Erythroblast (primary cell): ENCODE measurements at regions not wholly inside any gene's neighbourhood (a gene's known extent, or its start where the extent isn't known, plus 50 kb on each side); places are given as distances from the start of the nearest gene placed in this dataset.

Experiments
- DNase-seq, 2 experiments: peaks; one replicate each; lab custom pipeline; 2025; lab: John Stamatoyannopoulos, UW
- GATA1 ChIP-seq: IDR thresholded peaks from 2 replicates; pipeline ENCODE4 v1.6.1; 2011; ENCODE audit warnings: low read depth, mild to moderate bottlenecking, control low read depth, low read length, moderate library complexity
- POLR2A ChIP-seq: IDR thresholded peaks from 2 replicates; pipeline ENCODE4 v1.6.1; 2011; ENCODE audit warnings: mild to moderate bottlenecking, low read length

DNA sequence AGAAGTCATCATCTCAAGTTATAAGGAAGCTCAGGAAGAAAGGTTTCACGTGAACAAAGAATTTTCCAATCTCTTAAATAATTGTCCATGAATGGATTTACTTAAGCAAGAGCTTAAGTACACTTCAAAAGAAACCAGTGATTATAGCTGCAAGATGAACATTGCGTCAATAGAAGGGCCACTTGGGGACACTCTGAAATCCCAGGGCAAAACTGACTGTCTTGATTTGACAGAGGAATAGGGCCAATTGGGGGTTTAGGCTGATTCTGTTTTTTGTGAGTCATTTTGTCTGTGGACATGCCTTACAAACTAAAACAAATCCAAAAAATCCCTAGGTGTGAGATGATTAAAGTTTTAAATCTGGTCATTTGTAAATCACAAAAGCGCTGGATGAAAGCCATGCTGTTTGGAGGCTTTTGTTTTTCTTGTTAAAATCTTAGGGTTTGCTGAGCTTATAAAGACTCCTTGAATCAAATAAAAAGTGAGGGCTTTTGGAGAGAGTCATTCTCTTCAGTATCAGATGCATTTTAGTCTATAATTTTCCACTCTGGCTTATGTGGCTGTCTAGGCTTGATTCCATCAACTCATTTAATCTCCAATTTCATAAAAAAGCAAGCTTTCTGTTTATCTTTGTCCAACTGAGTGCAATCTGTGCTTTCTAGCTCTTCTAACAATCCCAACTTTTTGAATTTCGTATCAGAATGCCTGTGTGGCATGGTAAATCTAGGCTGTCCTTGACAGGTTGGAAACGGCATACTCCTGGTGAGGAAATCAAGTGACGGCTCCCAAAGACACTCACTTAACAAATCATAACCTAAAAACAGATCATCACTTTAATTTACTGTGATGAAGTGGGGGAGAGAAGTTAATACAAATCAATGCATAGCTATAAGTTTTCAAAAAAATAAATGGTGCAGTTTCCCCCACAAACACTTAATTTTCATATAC lies 98.2 kb upstream of the SOX9 start:
- TF ChIP-seq GATA1: no peak
- TF ChIP-seq POLR2A: no peak
- DNase-seq: no peak

DNA sequence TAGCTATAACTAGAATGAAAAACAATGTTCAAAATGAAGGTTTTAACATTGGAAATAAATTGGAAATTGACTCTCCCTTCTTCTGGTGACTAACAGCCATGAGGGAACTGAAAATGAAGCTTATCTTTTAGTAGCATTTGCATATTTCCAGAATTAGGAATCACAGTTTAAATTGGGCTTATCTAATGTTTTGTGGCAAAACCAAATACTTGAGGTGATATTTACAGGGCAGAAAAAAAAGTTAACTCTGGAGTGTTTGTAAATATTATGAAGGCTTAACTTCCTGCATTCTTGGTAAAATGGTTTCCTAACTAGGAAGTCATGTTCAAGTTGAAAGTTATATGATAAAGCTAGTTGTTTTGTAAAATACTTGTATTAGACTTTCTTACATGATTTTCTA lies 96.4 kb upstream of the SOX9 start:
- TF ChIP-seq GATA1 (no peak), POLR2A (no peak)
- no peak for DNase-seq

DNA sequence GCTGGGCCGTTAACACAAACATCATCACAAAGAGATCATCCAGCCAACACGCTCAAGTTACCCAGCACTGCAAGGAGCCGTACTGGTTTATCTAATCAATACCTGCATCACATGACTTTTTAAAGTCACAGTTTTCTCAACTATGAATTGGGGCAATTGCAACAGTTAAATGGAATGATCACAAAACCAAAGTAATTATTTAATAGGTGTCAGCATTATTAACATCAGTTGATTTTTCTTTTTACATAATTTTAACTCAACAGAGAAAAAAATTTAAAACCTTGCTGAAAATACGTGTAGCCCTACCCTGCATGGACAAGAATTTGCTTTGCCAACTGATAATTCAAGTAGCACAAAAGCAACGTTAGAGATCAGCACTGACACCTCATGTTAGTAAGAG lies 95.7 kb upstream of the SOX9 start:
- no peak for TF ChIP-seq GATA1
- no peak for TF ChIP-seq POLR2A

DNA sequence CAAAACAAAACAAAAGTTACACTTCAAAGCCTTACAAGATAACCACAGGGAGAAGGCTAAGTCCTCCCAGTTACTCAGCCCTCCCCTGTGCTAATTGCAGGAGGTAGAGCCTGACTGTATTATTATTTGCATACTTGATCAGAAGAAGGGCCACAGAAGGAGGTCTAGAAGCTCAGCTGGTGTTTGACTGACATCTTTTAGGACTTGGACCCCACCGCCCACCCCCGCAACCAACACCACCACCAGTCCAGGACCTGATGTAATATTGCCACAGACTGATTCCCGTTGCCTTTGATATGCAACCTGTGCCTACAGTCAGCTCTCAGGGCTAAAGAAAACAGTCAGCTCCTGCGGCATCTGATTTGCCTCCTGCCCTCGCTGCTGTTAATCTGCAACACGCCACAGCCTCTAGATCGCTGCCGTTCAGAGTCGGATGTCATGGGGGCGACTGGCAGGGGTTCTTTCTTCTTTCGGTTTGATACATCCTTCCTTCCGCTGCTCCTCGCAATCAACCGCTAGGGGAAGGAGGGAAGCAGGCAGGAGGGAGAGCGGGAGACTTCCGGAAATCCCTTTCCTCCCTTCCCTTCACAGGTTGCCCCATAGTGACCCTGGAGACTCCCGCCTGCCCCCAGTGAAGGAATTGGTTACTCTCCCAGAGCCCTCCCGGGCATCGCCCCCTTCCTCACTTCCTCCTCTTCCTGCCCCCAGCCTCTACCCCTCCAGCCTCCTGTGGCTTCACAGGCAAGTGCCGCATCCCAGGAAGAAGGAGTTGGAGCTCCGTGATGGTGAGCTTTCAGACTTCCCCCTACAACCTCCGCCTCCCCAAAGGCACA lies 90.5 kb upstream of the SOX9 start:
- DNase-seq: no peak

More for the DNA sequence above, 95.7 kb upstream of the SOX9 start:
- no peak for DNase-seq

DNA sequence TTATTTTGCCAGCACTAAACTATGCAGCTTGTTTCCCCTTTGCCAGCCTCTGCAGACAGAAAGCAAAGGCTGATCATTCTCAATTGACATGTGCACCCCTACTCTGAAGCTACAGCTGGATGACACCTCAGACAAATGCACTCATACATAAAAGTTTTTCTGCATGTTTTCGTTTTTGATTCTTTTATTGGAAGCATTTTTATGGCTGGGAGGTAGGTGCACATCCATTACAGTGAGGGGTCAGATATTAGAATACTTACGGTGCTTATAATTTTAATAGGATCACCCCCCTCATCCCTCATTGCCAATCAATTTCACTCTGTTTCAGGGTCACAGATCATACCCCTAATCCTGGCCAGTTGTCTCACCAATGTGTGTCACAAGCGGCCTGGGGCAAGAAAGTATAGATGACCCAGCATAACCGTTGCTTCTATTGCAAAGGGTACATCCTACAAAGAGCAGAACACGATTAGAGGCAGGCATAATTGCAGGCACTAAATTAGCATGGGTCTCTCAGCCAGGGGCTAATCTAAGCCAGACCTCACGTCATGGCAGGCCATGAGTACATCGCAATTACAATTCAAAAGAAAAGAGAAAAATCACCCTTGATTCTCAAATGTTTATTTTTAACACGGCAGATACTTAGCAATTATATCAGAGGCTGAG lies 89.5 kb upstream of the SOX9 start:
- DNase-seq: no peak
- TF ChIP-seq GATA1 (no peak), POLR2A (no peak)

More for the DNA sequence above, 90.5 kb upstream of the SOX9 start:
- no peak for TF ChIP-seq GATA1
- TF ChIP-seq POLR2A: no peak

DNA sequence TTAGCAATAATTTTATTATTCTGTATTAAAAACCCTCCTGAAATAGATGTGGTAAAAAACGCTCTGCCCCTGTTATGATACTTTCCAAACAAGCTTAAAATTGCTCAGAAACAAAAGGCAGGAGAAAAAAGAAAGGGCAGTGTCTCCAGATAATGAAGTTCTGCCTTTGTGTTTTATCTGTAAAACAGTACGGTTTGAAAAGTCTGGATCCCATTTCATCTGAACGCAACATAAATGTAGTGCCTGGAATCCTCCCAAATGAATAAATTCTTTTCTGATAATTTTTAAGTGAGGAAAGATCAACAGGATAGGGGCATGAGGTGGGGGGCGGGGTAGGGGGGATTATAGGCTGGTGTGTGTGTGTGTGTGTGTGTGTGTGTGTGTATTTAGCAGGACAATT lies 87.5 kb upstream of the SOX9 start:
- TF ChIP-seq GATA1 (no peak), POLR2A (no peak)
- DNase-seq: no peak

DNA sequence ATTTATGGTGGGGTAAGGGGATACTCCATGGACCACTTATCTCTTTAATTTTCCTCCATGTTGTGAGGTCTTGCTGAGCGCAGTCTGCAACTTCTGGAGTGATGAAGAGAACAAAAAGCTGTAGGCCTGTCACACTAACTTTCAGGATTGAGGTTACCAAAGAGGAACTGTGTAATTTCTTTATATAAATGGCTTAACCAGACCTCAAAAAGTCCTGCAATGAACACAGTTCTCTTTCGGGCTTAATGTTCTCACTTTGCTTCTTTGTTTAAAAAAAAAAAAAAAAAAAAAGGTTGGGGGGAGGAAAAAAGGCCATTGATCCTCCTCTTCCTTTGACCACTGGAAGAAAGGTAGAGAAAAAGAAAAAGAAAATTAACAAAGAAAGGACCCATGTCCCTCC lies 86.8 kb upstream of the SOX9 start:
- no peak for DNase-seq
- no peak for TF ChIP-seq POLR2A
- no peak for TF ChIP-seq GATA1

DNA sequence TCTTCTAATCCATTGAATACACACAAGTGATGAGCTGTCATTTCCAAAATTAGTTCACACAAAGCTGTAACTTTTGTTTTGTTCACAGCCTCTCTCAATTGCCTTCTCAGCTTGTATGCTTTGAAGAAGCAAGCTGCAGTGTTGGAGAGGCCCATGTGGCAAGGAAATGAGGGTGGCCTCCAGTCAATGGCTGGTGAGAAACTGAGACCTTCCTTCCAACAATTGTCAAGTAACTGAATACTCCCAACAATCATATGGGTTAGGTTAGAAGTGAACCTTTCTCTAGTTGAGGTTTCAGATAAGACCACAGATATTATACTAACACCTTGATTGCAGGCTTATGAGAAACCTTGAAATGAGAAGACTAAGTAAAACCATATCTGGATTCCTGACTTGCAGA lies 82.4 kb upstream of the SOX9 start:
- no peak for DNase-seq
- TF ChIP-seq POLR2A (no peak), GATA1 (no peak)

DNA sequence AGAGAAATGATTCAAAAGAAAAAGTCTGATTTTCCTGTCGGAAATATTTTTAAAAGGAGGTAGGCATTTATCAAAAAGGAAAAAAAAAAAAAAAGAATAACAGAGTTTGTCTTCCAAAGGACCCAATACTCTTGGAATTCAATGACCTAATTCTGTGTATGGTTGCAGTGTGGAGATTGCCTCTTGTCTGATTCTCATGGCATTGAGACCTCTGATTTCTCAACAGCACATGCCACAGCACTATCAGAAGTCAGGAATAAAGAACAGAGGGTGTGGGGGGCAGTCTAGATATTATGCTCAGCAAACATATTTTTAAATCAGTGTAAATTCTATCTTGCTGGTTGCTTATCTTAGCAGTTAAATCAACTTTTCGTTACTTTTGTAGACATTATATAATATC lies 81.3 kb upstream of the SOX9 start:
- no peak for DNase-seq
- TF ChIP-seq POLR2A (no peak), GATA1 (no peak)

DNA sequence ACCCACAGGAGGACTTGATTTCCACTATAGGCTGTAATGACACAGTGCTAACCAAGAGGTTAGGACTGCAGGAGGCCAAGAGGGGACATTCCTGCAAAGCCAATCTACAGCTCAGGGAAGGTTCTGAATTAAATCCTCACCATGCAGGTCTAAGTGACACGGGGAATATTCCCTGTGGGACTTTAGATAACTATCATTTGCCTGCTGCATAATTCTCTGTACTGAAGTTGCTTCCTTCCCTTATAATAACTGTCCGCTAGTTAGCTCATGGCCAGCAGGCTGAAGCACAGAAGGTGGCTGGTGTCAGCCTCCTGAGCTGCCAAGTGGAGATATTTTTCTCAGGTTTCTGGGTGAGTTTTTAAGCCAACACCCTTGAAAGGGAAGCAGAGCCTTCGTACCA lies 74.6 kb upstream of the SOX9 start:
- TF ChIP-seq POLR2A (no peak), GATA1 (no peak)
- no peak for DNase-seq

DNA sequence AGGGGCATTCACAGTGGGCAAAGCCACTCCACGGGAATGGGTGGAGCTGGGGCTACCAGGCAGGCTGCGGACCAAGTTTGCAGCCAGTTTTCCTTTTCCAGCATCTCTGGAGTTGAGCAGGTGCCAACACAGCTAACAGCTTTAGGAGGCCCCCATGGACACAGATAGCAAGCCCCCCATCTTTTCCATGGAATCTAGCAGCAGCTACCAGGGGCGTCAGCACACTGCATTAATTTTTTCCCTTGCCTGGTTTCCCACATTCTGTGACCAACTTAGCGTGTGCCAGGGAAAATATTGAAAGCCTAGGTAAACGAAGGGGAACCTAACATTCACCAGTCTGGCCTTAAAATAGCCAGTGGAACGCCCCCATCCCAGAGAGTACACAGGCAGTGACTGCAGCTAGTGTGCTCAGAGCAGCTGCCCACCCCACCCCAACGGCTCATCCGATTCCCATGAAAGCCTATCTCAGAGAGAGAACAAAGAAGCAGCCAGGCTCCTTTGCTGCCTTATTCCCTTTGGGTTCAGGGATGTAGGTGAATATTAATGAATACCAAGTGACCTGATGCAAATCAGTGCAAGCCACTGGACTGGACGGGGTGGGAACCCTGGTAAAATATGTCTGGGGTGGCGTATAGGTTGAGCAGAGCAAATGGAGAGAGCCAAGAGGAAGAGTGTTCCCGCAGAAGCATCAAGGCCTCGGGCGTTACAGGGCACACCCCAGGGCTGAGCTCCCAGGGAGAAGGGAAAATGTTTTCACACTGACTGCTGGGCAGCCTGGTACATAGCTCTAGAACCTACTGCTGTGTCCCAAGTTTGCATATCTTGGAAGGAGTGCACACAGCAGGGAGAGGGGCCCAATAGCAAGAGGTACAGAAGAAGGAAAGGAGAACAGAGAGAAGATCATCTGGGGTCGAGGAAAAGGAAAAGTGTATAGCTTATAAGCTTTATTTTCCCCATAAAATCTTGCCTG lies 73.9 kb upstream of the SOX9 start:
- no peak for TF ChIP-seq GATA1
- no peak for TF ChIP-seq POLR2A
- DNase-seq: no peak

DNA sequence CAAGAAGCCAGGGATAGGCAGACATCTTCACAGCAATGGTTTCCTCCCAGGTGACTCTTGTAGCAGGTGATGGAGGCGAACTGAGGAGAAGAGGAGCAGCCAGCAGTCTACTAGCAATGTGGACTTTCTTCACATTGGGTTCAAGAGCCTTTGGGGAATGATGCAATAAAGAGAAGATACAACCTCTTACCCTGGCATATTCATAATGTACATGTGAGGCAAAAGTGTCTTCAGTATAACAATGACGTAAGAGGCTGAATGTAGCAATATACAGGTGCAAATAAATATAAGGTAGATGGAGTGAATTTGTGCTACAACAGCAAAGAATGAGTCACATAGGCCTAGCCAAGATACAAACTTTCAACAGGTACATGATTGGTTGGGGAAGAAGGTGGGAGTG lies 70.9 kb upstream of the SOX9 start:
- no peak for DNase-seq
- TF ChIP-seq POLR2A (no peak), GATA1 (no peak)

DNA sequence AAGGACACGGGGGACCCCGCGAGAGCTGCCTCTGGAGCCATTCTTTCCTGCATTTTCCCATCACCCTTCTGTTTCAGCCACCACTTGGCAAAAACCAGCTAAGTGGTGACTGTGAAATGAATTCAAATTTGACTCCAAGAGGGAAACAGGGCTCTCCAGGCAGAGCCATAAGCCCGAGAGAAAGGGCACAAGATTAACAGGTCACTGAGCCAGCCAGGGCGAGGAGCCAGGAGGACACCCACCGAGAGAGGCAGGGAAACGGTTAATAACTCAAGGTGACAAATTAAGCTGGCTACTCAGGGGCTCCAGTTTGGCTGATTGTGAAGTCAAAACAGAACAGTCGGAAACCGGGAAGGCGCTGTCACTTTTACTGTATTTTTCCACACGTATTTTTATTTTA lies 67.8 kb upstream of the SOX9 start:
- TF ChIP-seq GATA1 (no peak), POLR2A (no peak)
- DNase-seq: no peak
